PC-3 (cell line): ENCODE measurements at regions not wholly inside any gene's neighbourhood (a gene's known extent, or its start where the extent isn't known, plus 50 kb on each side); places are given as distances from the start of the nearest gene placed in this dataset.

Experiments
- EZH2 ChIP-seq: fragments of 300-600 bp; sonication (generic); IDR thresholded peaks from one replicate; pipeline ENCODE4 v1.6.1; 2017; ENCODE audit warnings: antibody characterized with exemption, mild to moderate bottlenecking, low read length; ENCODE audit not compliant: unreplicated experiment
- EZH2phosphoT487 ChIP-seq: fragments of 300-600 bp; sonication (generic); IDR thresholded peaks from 2 replicates; pipeline ENCODE4 v1.6.1; 2018; ENCODE audit warnings: mild to moderate bottlenecking, antibody characterized with exemption, low read length, borderline replicate concordance
- TF ChIP-seq, protein P1 (sequence below): fragments of 300-600 bp; sonication (generic); conservative IDR thresholded peaks from 2 replicates; pipeline ENCODE4 v1.5.1; 2017; ENCODE audit warnings: antibody characterized with exemption, low read depth, mild to moderate bottlenecking, low read length

DNA sequence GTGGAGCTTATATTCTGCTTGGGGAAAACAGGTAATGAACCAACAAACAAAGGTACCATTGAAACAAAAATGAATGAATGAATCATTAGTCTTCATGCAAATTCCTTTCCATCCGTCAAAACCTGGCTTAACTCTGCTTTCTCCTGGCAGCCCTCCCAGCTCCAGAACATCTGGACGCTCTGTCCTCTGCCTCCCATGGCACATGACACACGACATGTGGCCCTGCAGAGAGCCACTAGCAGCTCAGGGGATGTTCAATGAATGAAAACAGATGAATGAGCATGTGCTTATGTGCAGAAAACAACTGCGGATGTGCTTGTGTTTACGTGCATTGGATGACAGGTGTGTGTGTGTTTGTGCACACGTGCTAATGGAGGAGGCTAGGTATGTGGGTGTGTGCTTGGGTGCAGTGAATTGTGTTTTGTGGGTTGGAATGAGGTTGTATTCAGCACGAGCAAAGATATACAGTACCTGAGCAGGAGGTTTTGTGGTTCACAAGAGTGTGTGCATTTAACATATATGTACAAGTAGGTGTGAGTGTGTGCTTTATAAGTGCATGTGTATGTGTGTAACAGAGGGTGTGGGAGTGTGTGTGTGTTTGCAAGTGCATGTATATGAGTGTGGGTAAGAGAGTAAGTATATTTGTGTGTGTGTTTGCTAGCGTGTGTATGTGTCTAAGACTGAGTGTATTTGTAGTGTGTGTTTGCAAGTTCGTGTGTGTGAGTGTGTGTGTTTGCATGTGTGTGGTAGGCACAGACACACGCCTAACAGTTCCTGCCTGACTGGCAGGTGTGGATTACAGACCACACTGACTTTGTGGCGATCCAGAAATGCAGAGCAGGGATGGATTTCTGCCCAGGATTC lies 374.1 kb upstream of the SULF2 start:
- TF ChIP-seq EZH2 (no peak), EZH2phosphoT487 (no peak)
- TF ChIP-seq, protein P1, sequence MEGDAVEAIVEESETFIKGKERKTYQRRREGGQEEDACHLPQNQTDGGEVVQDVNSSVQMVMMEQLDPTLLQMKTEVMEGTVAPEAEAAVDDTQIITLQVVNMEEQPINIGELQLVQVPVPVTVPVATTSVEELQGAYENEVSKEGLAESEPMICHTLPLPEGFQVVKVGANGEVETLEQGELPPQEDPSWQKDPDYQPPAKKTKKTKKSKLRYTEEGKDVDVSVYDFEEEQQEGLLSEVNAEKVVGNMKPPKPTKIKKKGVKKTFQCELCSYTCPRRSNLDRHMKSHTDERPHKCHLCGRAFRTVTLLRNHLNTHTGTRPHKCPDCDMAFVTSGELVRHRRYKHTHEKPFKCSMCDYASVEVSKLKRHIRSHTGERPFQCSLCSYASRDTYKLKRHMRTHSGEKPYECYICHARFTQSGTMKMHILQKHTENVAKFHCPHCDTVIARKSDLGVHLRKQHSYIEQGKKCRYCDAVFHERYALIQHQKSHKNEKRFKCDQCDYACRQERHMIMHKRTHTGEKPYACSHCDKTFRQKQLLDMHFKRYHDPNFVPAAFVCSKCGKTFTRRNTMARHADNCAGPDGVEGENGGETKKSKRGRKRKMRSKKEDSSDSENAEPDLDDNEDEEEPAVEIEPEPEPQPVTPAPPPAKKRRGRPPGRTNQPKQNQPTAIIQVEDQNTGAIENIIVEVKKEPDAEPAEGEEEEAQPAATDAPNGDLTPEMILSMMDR: no peak
